HG03442 (cell line): ENCODE measurements at regions not wholly inside any gene's neighbourhood (a gene's known extent, or its start where the extent isn't known, plus 50 kb on each side); places are given as distances from the start of the nearest gene placed in this dataset.
A peak's percentile ranks its signal among the peaks of the same experiment; 100 is the strongest.
"Not testable (repeated sequence)": the region's sequence is repeated elsewhere in the genome, so short reads cannot be mapped to it uniquely, and the experiment has no call there.

Experiments
- ATAC-seq: cut with Tn5 transposase; IDR thresholded peaks from one replicate; pipeline ENCODE4 v1.9.1; 2021; ENCODE audit warnings: mild to moderate bottlenecking, moderate library complexity; ENCODE audit not compliant: unreplicated experiment

DNA sequence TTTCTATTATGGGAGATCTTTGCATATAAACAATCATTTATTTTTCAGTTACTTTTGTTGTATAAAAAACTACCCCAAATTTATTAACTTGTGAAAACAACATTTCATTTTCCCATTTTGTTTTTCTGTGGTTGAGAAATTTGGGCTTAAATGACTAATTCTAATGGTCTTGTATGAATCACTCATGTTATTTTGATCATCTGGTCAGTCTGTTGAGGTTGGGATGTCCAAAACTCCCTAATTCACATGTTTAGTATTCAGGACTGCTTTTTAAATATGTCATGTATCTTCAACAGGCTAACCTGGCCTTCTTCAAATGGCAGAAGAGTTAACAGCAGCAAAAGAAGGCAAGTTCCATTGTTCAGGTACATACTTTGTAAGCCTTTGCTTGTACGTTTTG is 788.1 kb downstream of the TRIB2 start:
- peak; percentile 80 for ATAC-seq

GRCh38 chr2:13508671-13509070 is 791.9 kb downstream of the TRIB2 start:
- no peak for ATAC-seq

GRCh38 chr2:13515254-13515653 is 798.5 kb downstream of the TRIB2 start:
- no peak for ATAC-seq

DNA sequence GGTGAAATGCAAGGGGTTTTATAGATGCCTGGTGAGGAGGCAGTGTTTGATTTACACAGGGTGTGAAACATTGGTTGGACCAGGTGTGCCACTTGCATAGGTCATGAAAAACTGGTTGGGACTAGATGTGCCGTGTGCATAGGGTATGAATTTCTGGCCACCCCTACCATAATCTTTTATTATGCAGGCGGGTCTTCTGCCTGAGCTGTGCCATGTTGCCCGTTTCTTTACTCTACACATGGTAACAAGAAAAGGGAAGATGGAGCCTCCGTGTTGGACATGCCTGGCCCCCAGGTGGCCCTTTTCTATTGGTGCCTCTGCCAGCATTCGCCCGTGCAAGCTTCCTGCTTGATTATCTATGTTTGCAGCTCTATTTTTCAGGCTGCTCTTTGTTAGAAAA is 805.4 kb downstream of the TRIB2 start:
- no peak for ATAC-seq

DNA sequence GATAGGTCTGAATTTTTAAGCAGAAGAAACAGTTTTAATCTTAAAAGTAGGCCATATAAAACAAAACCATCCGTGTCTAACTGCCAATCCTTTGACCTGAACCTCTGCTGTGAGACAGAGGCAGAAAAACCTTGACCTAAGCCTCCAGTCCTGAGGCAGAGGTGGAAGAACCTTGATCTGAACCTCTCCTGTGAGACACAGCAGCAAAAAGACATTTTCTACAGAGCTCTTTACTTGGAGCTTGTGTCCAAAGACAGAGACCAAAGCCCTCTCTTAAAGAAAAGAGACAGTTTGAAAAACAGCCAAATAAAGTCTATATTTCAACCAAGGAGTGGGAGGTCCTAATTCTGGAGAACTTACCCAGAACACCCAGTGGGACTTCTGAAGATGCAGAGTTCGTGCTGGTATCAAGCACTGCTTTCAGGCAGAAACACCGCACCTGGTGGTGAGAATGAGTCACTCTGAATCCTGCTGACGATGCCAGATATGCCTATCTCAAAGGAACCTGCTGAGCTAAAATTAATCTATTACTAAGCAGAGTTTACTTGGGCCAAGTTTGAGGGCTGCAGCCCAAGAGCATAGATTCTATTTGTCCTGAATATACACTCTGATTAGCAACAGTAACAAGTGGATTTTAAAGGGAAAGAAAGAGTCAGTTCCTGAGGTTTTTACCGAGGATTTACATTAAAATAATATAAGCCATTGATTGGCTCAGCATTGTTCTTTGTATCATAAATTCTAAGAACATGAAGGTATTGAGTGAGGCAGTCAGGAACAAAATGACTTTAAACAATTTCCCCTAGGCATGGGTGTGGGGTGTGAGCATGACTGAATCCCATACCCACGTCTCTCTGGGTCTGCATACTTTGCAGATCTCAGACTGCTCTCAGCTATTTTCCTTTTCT is 806.4 kb downstream of the TRIB2 start:
- ATAC-seq: peak; percentile 95

GRCh38 chr2:13524492-13524891 is 807.8 kb downstream of the TRIB2 start:
- peak; percentile 21 for ATAC-seq

GRCh38 chr2:13531735-13532410 is 815.1 kb downstream of the TRIB2 start:
- ATAC-seq: not testable (repeated sequence)

GRCh38 chr2:13532781-13533523 is 816.2 kb downstream of the TRIB2 start:
- ATAC-seq: not testable (repeated sequence)

DNA sequence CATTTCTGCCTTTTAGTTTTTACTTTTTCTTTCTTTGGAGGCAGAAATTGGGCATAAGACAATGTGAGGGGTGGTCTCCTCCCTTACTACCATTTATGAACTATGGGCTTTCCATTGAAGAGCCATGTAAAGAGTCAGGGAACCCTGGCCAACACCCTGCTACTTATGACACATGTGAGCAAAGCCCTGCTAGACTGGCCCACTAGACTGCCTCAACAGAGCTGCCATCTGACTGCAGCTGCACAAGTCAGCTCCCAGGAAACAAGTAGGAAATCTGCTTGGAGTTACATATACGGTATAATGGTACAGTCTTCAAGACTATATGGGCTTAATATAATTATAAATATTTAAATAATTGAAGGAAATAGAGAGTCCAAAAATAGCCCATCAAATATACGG is 816.8 kb downstream of the TRIB2 start:
- no peak for ATAC-seq

DNA sequence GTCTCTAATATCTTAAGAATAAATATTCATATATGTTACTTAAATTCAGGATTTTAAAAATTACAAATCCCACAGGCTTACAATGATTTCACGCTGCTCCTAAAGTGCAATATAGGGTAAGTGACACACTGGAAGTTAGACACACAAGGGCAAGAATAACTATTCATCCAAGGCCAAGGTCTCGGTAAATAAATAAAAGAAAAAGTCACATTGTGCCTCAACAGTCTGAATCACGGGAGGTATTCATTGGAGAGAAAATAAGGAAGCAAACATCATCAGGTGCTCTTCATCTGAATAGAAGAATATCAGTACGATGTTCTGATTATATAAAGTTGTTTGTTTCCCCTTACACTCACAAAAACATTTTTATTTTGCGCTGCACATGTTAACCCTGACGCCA is 820.2 kb downstream of the TRIB2 start:
- no peak for ATAC-seq

- no peak for ATAC-seq
Measured at GRCh38 chr2:13537771-13538349, 821.1 kb downstream of the TRIB2 start.

GRCh38 chr2:13539296-13539695 is 822.6 kb downstream of the TRIB2 start:
- ATAC-seq: no peak

GRCh38 chr2:13542061-13542460 is 825.3 kb downstream of the TRIB2 start:
- ATAC-seq: no peak

DNA sequence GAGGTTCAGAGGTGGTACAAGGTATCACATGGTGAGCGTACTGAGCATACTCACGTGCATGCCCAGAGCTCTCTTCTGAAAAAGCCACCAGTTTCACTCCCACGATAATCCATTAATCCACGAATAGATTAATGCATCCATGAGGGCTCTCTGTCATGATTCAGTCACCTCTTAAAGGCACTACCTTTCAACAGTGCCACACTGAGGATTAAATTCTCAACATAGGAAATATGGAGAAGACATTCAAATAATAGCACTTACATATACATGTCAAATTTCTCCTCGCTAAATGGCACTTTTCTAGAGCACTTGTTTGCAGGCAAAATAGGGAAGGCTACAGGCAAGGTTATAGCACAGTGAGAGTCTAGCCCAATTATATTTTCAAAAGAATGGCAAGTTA is 825.9 kb downstream of the TRIB2 start:
- no peak for ATAC-seq

GRCh38 chr2:13543550-13543949 is 826.8 kb downstream of the TRIB2 start:
- ATAC-seq: peak; percentile 82

DNA sequence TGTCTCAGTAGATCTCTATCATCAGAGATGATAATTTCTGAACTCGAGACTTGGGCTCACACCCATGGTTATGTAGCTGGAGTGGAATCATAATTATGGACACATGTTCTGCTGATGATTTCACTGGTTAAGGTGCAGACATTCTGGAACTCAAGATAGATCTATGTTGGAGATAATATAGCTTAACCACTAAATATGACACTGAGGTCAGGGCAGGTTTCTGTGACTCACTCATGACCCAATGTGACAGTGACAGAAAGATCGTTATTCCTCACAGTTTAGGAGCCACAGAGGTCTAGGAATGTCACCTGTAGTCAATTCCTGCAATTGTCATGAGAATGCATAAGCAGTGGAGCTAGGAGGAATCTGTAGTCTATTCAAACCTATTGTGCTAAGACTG is 828.6 kb downstream of the TRIB2 start:
- ATAC-seq: peak; percentile 63

DNA sequence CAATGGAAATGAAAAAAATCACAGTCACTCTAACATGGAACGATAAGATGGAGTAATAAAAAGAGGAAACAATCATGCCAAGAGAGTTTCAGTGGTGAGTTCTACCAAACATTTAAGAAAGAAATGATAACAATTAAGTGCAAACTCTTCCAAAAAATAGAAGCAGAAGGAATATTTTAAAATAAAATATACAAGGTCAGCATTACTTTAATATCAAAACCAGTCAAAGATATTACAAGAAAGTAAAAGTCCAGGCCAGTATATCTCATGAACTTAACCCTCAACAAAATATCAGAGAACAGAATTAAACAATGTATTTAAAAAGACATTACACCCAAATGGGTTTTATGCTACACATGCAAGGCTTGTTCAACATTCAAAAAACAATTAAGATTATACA is 829.4 kb downstream of the TRIB2 start:
- no peak for ATAC-seq

DNA sequence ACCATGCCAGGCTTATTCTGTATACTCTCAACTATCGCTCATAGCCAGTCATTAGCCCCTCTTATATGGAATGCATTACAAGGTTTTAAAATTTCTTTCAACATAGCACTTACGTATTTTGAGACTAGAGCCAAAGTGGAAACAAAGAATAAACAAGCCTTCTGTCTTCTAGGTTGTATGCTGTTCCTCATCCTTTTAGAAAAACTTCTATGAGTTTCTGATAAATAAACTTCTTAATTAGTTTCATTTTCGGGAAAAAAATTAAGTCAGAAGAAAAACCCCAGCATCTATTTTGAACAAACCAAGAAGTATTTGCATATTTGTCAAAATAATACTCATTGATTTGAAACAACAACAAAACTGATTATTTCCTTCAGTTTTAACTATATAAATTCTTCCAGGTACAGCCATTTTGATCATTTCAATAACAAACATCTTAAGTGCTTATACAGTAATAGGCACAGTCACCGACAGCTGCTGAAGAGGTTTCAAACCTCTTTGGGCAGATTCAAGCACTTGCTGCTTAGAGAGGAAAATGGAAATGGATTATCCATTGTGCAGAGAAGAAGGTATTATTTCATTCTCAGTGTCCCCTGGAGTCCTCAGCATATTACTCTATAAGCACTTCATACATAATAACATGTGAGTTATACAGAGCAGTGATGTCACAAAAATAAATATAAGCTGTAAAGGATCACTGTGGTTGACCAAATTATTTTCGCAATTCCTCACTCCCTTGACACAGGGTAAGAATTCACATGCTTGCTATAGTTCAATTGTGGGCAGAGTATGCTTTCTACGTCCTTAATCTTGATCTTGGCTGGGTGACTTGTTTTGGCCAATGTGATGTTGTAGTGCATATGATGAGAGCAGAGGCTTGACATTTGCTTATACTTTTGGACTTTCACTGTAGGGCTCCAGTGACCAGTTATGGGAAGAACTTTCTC is 833.8 kb downstream of the TRIB2 start:
- no peak for ATAC-seq

DNA sequence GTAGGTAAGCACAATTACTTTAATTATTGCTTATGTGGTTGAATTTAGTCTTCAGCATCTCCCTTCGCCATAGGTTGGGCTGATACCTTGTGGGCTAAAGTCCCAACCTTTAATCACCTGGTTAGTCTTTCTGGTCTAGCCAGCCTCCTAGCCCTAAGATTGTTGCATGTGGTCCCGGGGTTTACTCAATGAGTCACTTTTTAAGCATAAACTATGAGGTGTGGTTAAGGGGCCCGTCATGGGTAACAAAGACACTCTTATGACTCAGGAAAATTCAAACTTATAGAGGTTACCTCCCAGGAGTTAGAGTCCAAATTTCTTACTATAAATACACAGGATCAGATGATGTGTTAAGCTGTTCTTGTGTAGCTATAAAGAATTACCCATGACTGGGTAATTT is 841.6 kb downstream of the TRIB2 start:
- peak; percentile 83 for ATAC-seq

DNA sequence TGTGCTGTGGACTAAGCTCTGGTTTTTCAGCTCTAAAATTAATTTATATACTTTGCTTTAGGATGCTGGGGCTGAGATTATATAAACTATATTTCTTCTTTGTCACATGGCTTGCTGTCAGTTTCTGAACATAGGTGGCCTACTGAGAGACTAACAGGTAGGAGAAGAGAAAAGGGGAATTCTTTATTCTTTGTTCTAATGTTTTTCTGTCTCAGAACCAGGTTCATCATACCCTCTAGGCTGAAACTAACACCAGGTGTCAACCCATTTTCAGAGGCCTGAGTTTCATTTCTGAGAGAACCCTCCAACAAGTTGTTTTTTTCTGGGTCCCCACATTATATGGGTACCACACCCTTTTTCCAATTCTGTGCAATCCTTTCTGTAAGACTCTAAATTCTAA is 843.6 kb downstream of the TRIB2 start:
- peak; percentile 68 for ATAC-seq
